ENCODE measurements at regions not wholly inside any gene's neighbourhood (a gene's known extent, or its start where the extent isn't known, plus 50 kb on each side); places are given as distances from the start of the nearest gene placed in this dataset.

DNA sequence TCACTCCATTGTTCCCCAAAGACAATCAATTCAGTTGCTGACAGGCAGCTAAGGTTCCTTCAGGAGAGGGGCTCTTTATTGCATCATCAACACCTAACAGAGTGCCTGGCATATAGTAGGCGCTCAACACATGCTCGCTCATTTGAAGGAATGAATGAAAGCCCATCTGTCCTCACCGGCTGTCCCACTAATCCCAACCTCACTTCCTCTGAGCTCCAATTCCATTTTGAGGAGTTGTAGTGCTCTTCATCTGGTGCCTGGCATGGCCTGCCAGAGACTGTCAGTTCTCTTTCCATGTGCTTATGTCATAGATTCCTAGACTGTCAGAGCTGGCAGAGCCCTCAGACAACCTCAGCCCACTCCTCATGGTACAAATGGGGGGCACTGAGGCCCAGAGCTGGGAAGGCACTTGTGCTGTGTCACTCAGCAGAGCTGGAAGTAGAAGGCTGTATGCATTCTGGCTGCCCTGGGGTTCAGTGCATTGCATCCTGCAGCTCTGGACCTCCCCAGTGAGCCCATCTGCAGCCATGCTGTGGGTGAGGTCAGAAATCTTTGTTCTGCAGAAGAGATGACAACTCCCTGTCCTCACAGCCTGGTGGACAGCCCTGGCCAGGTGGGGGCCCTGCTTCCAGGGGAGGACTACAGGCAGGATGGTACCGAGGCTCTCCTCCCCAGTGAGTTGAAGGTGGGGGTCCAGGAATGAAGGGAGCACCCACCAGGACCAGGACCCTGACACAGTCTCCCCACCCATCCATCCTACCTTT, 134.9 kb upstream of the PJA1 start:
- DNase-seq: no peak

DNA sequence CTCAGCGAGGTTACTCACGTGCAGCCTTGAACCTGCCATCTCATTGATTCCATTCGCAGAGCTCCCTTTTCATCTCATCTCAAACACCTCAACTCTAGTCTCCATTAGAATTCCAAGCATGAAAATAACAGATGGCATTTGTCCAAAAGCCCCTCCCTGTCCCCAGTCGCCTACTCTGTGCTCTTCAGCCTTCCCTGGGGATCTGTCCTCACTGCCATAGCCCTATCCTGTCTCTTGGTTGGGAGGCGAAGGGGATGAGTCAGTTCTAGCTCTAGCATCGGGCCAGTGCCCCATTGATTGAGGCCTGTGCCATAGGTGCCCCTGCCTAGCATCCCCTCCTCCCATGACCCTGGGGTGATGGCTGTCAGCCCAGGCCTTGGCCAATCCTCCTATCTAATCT, 134.0 kb upstream of the PJA1 start:
- no peak for DNase-seq

DNA sequence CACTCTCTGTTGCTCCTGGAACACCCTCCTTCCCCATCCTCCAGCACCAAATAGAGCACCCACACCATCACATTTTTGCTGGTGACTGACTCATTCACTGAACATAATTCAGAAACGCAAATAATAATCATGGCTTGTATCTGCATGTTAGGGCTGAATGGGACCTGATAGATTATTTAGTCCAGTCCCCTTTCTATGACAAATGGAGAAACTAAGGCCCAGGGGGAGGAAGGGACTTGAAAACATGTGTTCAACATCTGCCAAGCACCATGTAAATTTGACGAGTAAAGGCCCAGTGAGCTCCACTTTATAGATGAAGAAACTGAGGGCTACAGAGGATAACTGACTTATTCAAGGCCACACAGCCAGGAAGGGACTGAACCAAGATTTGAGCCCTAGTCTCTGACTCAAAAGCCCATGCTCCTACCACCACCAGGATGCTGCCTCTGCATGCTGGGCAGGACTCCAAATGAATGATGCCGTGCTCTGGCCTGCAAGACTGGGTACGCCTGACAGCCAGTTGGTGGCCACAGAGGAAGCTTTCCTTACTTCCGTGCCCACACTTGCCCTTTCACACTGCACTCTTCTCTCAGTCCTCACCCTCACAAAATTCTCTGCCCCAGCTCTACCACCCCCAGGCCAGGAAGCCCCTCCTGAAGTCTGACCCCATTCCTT, 133.3 kb upstream of the PJA1 start:
- DNase-seq: no peak

DNA sequence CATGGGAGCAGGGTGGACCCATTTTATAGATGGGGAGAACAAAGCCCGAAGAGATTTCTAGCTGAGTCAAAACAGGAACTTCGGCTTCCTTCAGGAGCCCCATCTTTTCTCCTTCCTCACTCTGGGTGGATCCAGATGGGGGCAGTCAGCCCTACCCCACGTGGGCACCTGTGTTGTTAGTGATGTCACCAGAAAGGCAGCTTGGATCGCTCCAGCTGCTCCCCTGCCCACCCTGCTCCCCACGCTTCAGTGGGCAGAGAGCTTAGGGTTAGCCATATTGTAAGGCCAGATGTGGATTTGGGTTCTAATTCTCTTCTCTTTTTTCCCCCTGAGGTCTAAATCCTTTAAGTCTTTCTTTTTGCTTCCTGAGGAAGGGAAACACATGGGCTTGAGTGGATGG, 132.3 kb upstream of the PJA1 start:
- no peak for DNase-seq

DNA sequence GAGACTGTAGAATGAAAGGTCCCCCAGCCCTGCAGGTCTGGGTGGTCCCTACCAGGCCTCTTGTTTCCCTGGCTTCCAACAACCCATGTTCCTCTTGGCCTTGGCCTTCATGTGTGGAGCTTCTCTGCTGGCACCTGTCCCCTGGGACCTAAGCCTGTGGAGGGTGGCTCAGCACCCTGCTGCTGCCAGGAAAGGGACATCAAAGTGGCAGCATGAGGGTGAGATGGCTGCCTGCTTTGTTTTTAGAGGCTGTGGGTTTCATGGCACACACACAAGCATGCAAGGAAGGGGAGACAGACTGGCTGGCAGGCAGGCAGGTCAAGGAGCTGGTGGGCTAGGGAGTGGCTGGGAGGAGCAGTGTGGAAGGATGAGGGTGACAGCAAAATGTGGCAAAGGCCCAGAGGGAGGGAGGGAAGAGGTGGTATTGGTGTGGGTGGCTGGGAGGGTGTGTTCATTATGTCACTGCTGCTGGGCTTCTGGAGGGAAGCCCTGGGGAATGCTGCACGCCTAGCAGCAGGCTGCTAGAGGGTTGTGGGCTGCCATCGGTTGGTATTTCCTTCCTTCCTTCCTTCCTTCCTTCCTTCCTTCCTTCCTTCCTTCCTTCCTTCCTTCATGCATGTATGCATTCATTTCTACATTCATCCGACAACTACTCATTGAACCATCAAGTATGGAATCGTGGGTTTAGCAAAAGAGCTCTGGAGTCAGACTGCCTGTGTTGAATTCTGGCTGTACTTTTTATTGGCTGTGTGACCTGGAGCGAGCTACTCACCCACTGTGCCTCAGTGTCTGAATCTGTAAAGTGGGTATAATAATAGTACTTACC, 128.7 kb upstream of the PJA1 start:
- no peak for DNase-seq

DNA sequence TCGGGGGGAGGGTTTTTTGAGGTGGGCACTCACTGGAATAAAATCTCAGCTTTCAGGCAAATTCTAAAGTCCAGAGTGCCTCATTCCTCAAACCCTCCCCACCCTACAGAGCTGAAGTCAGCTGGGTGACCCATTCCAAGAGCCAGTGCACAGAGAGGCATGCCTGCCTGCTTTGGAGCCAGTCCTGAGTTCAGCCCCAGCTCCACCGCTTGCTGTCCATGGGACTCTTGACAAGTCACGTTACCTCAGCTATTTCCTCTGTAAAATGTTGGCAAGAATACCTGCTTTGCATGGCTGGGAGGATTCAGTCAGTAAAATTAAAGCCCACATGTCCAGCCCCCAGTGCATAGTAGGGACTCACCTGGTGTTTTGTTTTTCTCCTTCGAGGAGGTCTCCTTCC, 125.9 kb upstream of the PJA1 start:
- DNase-seq: no peak

DNA sequence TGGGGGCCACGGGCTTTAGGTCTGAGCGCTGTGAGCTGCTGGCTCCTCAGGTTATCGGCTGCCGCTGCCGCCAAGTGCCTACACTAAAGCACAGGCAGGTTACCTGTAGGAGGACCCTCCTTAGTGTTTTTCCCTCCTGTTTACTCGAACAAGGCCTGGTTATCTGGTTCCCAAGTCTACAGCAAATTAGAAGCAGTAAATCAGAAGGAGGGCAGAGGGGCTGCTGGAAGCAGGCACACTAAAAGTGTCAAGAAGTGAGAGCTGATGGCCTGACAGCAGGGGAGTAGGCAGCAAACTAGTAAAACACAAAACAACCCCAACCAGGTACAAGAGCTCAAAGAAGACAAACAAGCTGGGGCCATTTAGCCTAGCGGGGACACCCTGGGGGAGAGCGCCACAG, 125.0 kb upstream of the PJA1 start:
- DNase-seq: no peak

DNA sequence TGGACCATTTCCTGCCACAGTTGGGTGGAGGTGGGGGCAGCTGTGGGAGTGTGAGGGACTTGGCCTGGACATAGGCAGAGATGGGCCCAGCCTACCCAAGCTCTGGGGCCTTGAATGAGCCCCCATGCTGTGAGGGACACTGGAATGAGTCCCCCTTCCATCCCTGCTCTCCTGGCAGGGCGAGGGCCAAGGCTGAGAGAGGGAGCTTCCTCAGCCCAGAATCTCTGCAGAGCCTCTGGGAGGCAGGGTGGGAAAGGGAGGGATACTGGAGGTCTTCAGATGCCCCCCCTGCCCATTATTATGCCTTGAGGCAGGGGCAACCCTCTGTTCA, 124.5 kb upstream of the PJA1 start:
- DNase-seq: no peak

DNA sequence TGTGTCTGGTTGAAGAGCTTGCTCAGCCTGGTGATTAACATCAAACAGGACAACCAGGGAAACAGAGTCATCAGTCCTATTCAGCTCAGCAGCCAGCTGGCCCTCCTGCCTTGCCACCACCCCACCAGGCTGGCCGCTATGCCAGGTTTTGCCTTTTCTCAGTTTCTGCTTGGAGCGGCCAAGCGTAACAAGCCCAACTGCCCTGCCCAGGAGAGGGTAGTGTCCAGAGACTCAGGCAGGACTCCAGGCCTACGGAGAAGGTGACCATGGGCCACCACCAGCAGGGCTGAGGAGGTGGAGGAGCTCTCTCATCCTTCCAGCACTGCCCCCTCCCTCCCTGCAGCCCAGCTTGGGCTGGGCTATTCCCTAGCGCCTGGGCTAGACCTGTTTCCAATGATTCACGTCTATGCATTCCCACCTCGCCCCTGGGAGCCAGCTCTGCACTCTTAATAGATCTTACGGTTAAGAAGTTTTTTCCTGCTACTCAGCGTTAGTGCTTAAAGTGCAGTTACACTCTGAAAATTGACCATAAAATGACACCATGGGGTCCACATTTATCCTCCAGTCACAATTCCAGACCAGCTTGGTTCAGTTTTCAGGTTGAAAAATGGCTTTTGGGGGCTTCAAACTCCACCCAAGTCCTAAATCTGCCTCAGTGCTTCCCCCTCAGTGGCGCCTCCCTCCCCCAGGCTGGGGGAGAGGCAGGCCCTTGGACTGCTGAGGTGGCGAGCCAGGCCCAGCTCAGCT, 124.0 kb upstream of the PJA1 start:
- DNase-seq: no peak

DNA sequence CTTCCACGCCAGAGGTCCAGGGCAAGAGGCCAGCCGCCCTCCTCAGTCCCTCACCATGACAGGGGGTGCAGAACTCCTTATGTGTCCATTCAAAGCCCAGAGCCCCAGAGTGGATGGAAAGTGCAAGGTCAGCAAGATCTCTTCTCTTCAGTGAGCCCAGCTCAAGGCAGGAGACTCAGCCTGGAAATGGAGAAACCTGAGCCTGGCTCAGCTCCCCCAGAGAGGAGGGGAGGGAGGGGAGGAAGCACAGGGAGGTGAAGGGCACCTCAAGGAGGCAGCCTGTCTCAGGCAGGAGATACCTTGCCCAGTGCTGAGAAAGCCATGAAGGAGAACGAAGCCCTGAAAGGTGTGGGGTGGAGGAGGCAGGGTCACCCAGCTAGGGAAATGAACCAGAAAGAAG, 121.8 kb upstream of the PJA1 start:
- no peak for DNase-seq

DNA sequence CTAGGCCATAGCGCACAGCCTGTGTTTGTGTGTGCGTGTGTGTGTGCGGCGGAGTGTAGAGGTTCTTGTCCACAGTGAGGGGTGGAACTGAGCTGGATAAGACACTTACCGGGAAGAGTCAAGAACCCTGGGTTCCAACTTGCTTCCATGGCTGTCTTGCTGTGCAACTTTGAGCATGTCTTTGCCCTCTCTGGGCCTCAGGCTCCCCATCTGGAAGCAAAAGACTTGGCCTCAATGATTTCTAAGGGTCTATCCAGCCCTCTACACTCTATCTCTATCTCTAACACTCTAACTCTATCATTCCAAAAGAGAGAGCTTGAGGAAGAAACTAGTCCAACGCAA, 121.3 kb upstream of the PJA1 start:
- DNase-seq: no peak

DNA sequence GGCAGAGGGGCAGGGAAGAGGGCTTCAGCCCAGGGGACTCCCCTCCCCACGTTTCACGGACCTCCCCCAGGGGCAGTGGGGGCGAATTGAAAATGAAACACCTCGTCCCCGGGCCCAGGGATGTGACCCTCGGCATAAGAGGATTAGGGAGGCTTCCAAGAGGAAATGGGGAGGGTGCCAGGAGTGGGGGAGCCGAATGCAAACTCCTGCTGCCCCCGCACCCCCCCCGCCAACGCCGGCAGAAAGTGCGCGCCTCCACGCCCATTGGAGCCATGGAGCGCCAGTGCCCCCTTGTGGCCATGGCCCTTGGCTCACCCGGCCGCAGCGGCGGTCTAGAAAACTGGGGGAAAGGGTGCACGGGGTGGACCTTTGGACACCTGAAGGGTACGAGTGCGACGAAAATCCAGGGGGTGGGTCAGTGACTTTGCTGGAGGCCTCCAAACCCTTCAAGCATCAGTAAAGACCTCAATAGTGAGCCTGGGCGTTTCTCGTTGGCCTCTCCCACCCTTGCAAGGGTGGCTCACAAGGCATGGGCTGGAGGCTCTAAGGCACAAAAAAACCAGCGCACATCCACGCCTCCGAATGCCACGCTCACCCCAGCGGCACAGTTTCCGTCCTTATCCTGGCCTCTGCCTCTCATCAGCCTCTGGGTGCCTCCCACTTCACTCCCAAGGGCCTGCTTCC, 120.8 kb upstream of the PJA1 start:
- DNase-seq: peak; percentile 64

DNA sequence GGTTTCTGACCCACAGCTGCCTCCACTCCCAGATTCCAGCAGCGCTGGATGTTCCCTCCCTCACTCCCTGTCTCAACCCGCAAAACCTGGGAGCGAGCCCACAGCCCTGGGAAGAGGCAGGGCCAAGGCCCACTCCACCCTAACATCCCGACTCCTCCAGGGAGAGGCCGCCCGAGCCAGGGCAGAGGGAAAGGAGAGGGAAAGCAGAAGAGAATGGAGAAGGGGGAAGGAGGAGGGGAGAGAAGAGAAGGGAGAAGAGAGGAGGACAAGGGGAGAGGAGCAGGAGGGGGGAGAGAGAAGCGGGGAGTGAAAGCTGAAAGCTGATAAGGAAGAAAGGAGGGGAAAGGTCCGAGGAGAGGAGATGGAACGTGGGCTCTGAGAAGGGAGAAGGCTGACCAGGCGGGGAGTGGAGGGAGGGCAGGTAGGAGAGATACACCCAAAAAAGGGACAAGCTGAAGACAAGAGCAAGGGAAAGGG, 120.2 kb upstream of the PJA1 start:
- DNase-seq: no peak

DNA sequence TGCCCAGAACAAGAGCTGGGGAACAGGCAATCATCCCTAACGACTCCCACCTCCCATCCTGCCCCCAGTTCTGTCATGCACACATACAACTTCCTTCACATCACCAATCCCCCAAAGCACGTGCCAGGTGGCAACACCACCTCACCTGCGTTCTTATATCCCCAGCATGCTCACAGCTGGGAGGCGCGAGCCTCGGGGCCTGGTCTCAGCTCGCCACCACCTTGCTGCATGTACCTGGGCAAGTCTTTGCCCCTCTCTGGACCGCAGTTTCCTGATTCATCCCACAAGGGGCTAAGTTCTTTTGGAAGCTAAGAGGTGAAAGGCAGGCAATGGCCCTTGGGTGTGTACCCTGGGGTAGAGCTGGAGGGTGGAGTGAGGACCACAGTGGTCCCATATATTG, 119.2 kb upstream of the PJA1 start:
- no peak for DNase-seq

DNA sequence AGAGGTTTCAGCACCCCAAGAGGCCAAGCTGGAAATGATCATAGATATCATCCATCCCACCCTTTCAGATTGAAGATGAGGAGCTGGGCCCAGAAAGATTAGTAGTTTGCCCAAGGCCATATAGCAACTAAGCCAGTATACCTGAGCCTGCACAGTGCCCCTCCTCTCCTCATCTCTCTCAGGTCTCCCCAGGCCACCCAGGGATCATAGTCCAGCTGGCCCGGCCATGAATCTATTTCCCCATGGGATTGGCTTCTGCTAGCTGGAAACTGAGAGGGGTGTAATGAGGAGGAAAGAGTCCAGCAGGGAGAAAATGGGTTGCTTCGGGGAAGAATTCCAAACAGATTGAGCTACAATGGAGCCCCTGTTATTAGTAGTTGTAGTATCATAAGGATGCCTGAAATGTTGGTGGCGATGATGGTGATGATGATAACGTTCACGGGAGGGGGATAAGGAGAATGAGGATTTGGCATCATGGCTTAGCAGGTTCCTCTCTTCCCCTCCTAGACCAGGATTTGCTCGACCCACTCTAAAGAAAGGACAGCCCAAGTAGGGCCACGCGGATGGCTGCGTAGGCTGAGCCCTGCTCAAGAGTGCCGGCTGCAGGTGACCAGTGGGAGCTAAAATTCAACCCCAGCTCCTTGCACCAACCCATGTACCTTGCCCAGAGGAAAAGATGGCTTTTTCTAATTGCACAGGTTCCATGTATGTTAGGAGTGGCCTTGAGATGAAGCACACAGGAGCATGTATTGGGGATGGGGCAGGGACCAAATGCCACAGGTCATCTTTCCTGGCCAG, 117.8 kb upstream of the PJA1 start:
- no peak for DNase-seq

DNA sequence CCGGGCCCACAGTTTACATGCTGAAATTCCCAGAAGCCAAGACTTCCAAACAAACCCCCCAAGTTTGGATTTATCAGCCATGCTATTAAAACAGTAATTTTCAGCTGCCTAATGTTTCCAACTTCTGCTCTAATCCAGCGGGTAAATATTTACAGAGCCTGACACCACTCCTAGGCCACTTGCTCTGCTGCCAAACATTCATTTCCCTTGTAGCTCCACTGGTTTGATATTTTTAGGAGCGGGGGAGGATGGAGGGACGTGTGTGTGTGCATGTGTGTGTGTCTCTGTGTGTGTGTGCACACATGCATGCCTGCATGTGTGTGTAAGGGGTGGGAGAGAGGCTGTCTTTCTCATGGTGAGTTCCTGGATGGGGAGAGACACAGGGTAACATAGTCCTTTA, 115.7 kb upstream of the PJA1 start:
- DNase-seq: no peak

DNA sequence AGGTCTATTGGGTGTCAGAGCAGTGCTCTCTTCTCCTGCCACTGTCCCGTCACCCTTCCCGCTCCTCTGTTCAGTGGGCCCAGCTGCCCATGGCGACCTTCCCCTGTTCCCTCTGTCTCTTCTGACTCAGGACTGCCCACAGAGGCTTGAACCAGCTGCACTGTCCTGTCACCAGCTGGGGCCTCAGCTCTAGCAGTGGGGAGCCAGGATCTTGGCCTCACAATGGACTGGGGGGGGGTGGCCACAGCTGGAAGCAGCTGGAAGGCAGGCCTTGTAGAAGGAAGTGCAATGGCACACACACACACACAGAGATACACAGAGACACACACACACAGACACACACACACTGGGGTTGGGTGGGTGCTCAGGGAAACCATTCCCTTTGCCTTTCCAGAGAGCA, 114.0 kb upstream of the PJA1 start:
- DNase-seq: no peak

DNA sequence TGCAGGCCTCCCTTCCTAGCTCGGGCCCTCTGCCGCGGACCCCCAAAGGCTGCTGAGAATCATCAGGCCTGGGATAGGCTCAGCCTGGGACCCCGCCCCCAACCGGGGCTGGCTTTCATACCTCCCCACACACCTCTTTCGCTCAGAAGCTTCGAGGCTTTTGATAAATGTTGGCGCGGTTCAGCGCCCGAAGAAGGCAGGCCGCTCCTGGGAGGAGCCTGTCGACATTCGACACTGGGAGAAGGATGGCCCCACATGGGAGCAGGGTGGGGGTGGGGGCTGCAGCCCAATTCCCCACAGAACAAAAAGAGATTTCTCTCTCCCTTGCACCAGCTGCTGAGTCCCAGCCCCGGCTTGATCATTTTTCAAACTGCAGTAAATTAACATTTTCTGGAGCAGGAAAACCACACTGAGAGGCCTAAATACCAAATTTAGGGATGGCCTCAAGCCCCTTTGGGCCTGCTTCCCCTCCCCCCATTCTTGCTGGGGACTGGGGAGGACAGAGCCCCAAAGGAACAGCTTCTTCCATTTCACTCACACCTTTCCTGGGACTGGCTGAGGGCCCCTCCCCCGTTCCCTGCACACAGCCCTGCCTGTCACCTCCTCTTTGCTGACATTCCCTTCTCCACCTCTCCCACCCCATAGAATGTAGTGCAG, 112.9 kb upstream of the PJA1 start:
- DNase-seq: no peak

DNA sequence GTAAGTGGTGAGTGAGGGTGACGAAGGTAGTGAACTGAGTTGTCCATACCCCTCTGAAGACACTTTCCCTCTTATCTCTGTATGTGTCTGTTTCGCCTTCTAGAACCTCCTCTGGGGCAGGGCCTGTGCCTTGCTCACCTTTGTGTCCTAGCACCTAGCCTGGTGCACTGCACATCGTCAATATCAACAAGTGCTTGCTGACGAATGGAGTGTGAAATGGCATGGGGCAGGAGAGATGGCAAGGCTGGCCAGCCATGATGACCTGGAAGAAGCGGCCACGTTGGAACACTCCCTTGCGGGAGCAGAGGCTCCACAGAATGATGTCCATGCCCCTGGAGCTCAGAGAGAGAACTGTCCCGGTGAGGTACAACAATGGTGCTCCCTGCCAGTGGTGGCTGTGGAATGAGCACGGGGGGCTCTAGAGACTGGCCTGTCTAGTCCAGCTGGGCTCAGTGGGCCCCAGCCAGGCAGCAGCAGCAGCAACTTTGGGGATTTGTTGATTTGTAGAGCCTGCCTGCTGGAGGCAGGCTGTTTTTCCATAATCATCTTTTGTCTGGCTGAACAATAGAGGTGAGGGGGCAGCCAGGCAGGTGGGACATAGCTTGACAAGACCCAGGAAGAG, 112.2 kb upstream of the PJA1 start:
- no peak for DNase-seq

DNA sequence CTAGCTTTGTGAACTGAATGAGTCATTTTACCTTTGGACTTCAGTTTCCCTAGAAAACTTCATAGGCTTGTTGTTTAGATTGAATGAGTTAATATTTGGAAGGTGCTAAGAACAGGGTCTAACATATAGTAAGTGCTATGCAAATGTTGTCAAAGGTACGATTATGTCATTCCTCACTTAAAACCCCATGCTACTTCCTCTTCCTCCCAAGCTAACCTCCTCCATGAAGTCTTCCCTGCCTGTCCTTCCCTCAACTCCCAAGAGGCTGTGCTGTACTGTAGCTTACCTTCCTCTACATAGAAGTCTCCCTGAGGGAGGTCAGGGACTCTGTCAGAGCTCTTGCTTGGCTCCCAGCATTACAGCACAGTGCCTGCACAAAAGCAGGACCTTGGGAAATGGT, 103.4 kb upstream of the PJA1 start:
- DNase-seq: no peak

DNA sequence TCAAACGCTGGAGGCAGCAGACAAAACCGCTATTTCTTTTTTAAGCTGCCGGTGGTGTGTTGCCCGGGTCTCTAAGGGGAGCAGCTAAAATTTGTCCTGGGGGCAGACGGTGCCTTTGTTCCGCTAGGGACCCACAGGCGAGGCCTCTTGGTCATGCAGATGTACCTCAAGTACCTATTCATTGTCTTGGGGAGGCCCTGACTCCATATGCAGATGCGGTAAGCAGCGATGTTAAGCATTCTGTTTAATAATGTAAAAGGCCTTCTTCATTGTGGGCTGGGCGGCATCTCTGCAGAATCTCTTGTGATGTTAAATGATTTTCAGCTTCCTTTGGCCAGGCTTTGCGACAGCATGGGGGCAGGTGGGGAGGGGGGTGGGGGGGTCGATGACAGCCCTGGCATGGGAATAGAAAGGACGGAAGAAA, 98.9 kb upstream of the PJA1 start:
- no peak for DNase-seq

All from activated CD4-positive, alpha-beta T cell treated with anti-CD3 and anti-CD28 coated beads for 48 hours (primary cell).